ENCODE measurements at regions not wholly inside any gene's neighbourhood (a gene's known extent, or its start where the extent isn't known, plus 50 kb on each side); places are given as distances from the start of the nearest gene placed in this dataset.

- 81 to 83% methylated on average over 4 of the region's 4 CpGs for WGBS, 2 donors
- H3K36me3 ChIP-seq, result no peaks in the 10 kb centered on the region
- peak; percentile 79 for DNase-seq
- no peaks in the 10 kb centered on the region for H3K9me3 ChIP-seq
- peak in 1 of 4 donors; percentile 44 for TF ChIP-seq POLR2AphosphoS5 (IDR thresholded peaks at IDR 0.05)
- TF ChIP-seq, protein P1, sequence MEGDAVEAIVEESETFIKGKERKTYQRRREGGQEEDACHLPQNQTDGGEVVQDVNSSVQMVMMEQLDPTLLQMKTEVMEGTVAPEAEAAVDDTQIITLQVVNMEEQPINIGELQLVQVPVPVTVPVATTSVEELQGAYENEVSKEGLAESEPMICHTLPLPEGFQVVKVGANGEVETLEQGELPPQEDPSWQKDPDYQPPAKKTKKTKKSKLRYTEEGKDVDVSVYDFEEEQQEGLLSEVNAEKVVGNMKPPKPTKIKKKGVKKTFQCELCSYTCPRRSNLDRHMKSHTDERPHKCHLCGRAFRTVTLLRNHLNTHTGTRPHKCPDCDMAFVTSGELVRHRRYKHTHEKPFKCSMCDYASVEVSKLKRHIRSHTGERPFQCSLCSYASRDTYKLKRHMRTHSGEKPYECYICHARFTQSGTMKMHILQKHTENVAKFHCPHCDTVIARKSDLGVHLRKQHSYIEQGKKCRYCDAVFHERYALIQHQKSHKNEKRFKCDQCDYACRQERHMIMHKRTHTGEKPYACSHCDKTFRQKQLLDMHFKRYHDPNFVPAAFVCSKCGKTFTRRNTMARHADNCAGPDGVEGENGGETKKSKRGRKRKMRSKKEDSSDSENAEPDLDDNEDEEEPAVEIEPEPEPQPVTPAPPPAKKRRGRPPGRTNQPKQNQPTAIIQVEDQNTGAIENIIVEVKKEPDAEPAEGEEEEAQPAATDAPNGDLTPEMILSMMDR (IDR thresholded peaks at IDR 0.05), result no peak
- H3K27ac ChIP-seq, result no peak overlapping the region
- intact Hi-C loops (cut with DNase I), result no loop called here
- no peaks in the 10 kb centered on the region for H3K4me1 ChIP-seq
- H3K27me3 ChIP-seq, result peaks cover 0 to 4% (median 0%) of the 10 kb centered on the region in 3 donors
- H3K4me3 ChIP-seq, result no peak overlapping the region
Measured at GRCh38 chr10:47243791-47244190, 56.2 kb upstream of the GDF10 start.

GRCh38 chr10:47244560-47245500, 55.2 kb upstream of the GDF10 start:
- no peak overlapping the region for H3K4me3 ChIP-seq
- intact Hi-C loops (cut with DNase I), result no loop called here
- no peaks in the 10 kb centered on the region for H3K36me3 ChIP-seq
- no peaks in the 10 kb centered on the region for H3K4me1 ChIP-seq
- H3K9me3 ChIP-seq, result no peaks in the 10 kb centered on the region
- DNase-seq, result peak; percentile 46
- H3K27me3 ChIP-seq, result peaks cover 0 to 5% (median 0%) of the 10 kb centered on the region in 3 donors
- H3K27ac ChIP-seq, result no peak overlapping the region
- TF ChIP-seq EP300 (IDR thresholded peaks at IDR 0.05) (no peak), POLR2A (IDR thresholded peaks at IDR 0.05) (no peak), POLR2AphosphoS5 (IDR thresholded peaks at IDR 0.05) (no peak)
- TF ChIP-seq, protein P1 (IDR thresholded peaks at IDR 0.05), result no peak
- 83 to 89% methylated on average over 15 of the region's 15 CpGs for WGBS, 2 donors

- intact Hi-C loops (cut with DNase I), result no loop called here
- Histone ChIP-seq H3K36me3 (no peaks in the 10 kb centered on the region), H3K4me1 (no peaks in the 10 kb centered on the region), H3K9me3 (no peaks in the 10 kb centered on the region), H3K27ac (no peak overlapping the region), H3K27me3 (peaks cover 0 to 5% (median 0%) of the 10 kb centered on the region in 3 donors), H3K4me3 (no peak overlapping the region)
- peak; percentile 19 for DNase-seq
- 87 to 91% methylated on average over 6 of the region's 6 CpGs for WGBS, 2 donors
- no peak for TF ChIP-seq POLR2A (IDR thresholded peaks at IDR 0.05)
- TF ChIP-seq, protein P1 (IDR thresholded peaks at IDR 0.05), result no peak
- TF ChIP-seq POLR2AphosphoS5 (IDR thresholded peaks at IDR 0.05), result no peak
- no peak for TF ChIP-seq EP300 (IDR thresholded peaks at IDR 0.05)
Measured at GRCh38 chr10:47245731-47246350, 54.2 kb upstream of the GDF10 start.

DNA sequence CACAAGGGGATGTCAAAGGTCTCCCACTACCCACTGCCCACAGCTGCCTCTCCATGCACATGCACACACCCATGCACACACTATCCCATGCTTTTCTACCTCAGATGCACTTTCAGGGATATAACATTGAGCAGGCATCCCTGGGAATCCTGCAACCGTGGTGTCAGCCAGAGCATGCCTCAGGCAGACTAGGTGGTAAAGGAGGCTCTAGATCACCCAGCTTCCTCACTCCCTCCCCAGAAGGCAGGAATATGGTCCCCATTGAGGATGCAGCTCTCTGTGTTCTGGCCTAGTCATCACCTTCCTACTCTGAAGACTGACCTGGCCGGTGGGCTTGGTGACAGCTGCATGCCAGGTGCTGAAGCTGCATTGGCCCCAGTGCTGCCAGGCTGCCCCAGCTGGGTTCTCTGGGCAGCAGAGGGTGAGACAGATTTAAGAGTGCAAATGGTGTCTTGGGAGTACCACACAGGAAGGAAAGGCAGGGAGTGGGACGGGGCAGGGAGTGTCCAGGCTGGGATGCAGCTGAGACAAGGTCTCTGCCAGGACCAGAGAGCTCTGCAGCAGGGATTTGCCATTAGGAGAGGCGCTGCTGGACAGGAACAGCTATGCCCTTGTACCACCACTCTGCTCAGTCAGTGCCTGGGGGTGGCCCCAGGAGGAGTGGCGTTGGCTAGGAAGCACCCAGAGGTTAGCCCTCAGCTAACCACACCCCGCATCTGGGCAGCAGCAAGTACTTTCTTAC, 53.4 kb upstream of the GDF10 start:
- Histone ChIP-seq H3K4me1 (no peaks in the 10 kb centered on the region), H3K27me3 (peaks cover 0 to 5% (median 0%) of the 10 kb centered on the region in 3 donors), H3K4me3 (no peak overlapping the region), H3K27ac (no peak overlapping the region), H3K36me3 (no peaks in the 10 kb centered on the region), H3K9me3 (no peaks in the 10 kb centered on the region)
- 86 to 93% methylated on average over 6 of the region's 6 CpGs for WGBS, 2 donors
- TF ChIP-seq, protein P1 (IDR thresholded peaks at IDR 0.05), result no peak
- TF ChIP-seq POLR2AphosphoS5 (IDR thresholded peaks at IDR 0.05) (no peak), POLR2A (IDR thresholded peaks at IDR 0.05) (no peak), EP300 (IDR thresholded peaks at IDR 0.05) (no peak)
- peak; percentile 41 for DNase-seq
- intact Hi-C loops (cut with DNase I), result no loop called here

All from sigmoid colon (tissue), 6 donors.